ENCODE measurements at regions not wholly inside any gene's neighbourhood (a gene's known extent, or its start where the extent isn't known, plus 50 kb on each side); places are given as distances from the start of the nearest gene placed in this dataset.

DNA sequence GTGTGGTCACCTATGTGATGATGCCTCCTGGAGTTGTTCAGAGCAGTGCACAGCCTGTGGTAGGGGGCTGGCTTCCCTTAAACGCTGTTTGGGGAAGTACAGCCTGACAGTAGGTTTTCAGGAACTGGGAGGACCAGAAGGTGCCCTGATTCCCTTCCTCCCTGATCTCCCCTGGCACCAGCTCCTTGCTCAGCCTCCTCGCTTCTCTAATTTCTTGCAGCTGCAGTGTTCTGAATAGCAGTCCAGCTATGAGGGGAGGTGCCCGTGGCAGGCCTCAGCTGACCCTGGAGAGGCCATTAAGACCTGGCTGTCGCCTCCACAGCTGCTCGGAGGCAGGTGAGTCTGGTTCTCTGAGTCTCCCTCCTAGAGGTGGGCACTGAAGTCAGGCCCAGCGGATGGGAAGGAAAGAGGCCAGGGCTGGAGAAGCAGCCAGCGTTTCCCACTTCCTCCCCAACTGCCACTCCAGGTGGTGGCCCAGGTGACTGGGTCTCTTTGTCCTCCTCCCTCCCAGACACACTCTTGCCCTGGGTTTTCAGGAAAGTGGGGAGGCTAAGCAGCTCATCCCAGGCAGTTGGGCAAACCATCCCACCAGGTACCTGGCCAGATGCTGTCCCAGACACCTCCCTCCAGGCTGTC, 52.0 kb upstream of the RPL11 start:
- TF ChIP-seq POLR2A (IDR thresholded peaks at IDR 0.05; ENCODE audit: low read length) (no peak), GATA1 (IDR thresholded peaks at IDR 0.05; ENCODE audit: low read depth, low read length) (no peak)

All from erythroblast (primary cell).